Colonic mucosa (tissue), 4 donors: ENCODE measurements at regions not wholly inside any gene's neighbourhood (a gene's known extent, or its start where the extent isn't known, plus 50 kb on each side); places are given as distances from the start of the nearest gene placed in this dataset.

Experiments used
- DNase-seq: peaks from one replicate; pipeline ENCODE4 v3.0.0-alpha.2; 2020
- H3K27ac ChIP-seq: fragments of 200-600 bp; one replicate; pipeline ENCODE4 v1.8.0; 2021
- H3K27me3 ChIP-seq: fragments of 200-600 bp; one replicate; pipeline ENCODE4 v1.8.0; 2021
- H3K36me3 ChIP-seq: fragments of 200-600 bp; one replicate; pipeline ENCODE4 v1.8.0; 2021
- H3K4me1 ChIP-seq: fragments of 200-600 bp; one replicate; pipeline ENCODE4 v1.8.0; 2021; ENCODE audit warnings: mild to moderate bottlenecking
- H3K4me3 ChIP-seq: fragments of 200-600 bp; one replicate; pipeline ENCODE4 v1.8.0; 2021
- H3K9ac ChIP-seq, 2 donors: one replicate each; pipeline ENCODE4 v1.7.0; 2013; ENCODE audit warnings: control low read depth in 2 of 2, low read depth in 2 of 2, low read length in 2 of 2
- H3K9me3 ChIP-seq: fragments of 200-600 bp; one replicate; pipeline ENCODE4 v1.8.0; 2021
- intact Hi-C: fragments of 100-400 bp; cut with DNase I; formaldehyde crosslinking; loops from one replicate; pipeline ENCODE4 v1.14.1; 2022
- TF ChIP-seq, protein P1 (sequence below): fragments of 200-600 bp; IDR thresholded peaks from one replicate; pipeline ENCODE4 v1.8.0; 2022; ENCODE audit warnings: antibody characterized with exemption, mild to moderate bottlenecking
- donor health status: healthy.
- donor health status: DM: no; HTN: no; CAD: no.
- donor health status: DM: no; HTN: no; CAD: no.

- H3K4me3 ChIP-seq, result no peak overlapping the region
- H3K9ac ChIP-seq, result no peak overlapping the region
- no peak overlapping the region for H3K27ac ChIP-seq
- intact Hi-C loops, result no loop called here
- no peaks in the 10 kb centered on the region for H3K27me3 ChIP-seq
- H3K4me1 ChIP-seq, result no peaks in the 10 kb centered on the region
- TF ChIP-seq, protein P1, sequence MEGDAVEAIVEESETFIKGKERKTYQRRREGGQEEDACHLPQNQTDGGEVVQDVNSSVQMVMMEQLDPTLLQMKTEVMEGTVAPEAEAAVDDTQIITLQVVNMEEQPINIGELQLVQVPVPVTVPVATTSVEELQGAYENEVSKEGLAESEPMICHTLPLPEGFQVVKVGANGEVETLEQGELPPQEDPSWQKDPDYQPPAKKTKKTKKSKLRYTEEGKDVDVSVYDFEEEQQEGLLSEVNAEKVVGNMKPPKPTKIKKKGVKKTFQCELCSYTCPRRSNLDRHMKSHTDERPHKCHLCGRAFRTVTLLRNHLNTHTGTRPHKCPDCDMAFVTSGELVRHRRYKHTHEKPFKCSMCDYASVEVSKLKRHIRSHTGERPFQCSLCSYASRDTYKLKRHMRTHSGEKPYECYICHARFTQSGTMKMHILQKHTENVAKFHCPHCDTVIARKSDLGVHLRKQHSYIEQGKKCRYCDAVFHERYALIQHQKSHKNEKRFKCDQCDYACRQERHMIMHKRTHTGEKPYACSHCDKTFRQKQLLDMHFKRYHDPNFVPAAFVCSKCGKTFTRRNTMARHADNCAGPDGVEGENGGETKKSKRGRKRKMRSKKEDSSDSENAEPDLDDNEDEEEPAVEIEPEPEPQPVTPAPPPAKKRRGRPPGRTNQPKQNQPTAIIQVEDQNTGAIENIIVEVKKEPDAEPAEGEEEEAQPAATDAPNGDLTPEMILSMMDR, result no peak
- DNase-seq, result no peak
- H3K36me3 ChIP-seq, result no peaks in the 10 kb centered on the region
- no peaks in the 10 kb centered on the region for H3K9me3 ChIP-seq
Observed at GRCh38 chr13:111623743-111624505, 303.5 kb downstream of the TEX29 start.

DNA sequence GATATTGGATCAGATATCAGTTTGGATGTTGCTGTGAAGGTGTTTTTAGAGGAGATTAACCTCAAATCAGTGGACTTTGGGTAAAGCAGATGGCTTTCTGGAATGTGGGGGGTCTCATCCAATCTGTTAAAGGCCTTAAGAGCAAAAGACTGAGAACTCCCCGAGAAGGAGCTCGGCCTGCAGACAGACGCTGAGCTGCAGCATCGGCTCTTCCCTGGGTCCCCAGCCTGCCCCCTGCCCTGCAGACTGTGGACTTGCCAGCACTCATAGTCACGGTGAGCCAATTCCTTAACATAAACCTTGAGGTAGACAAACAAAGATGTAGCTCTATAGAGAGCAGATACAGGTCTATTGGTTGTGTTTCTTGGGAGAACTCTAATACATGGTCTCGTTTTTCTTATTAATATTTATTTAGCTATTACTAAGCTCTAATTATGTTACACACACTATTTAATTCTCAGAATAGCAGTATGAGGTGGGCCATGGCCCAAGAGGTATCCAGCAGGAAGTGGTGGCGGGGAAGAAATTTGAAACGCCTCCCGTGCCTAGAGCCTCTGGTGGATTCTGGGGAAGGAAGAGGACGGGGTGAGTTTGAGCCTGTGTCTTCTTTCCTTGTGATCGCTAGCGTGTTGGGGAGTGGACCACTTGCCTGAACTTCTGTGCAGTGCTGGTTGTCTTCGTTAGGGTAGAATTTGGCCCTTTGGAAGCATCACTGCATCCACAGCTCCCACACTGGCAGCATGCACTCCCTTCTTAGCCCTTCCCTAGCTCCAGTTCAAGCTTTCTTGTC is 305.3 kb downstream of the TEX29 start:
- intact Hi-C loops, result no loop called here
- DNase-seq, result no peak
- TF ChIP-seq, protein P1, result no peak

GRCh38 chr13:111626371-111627305 is 306.2 kb downstream of the TEX29 start:
- Histone ChIP-seq H3K9me3 (no peaks in the 10 kb centered on the region), H3K27me3 (no peaks in the 10 kb centered on the region), H3K36me3 (no peaks in the 10 kb centered on the region), H3K4me1 (no peaks in the 10 kb centered on the region), H3K27ac (no peak overlapping the region), H3K4me3 (no peak overlapping the region), H3K9ac (no peak overlapping the region)
- TF ChIP-seq, protein P1, result no peak
- intact Hi-C loops, result no loop called here
- DNase-seq, result no peak

More for the DNA sequence above, 305.3 kb downstream of the TEX29 start:
- H3K9ac ChIP-seq, result no peak overlapping the region
- H3K4me3 ChIP-seq, result no peak overlapping the region
- H3K27me3 ChIP-seq, result no peaks in the 10 kb centered on the region
- no peaks in the 10 kb centered on the region for H3K36me3 ChIP-seq
- no peak overlapping the region for H3K27ac ChIP-seq
- H3K9me3 ChIP-seq, result no peaks in the 10 kb centered on the region
- H3K4me1 ChIP-seq, result no peaks in the 10 kb centered on the region

- no peak overlapping the region for H3K9ac ChIP-seq
- H3K4me3 ChIP-seq, result no peak overlapping the region
- intact Hi-C loops, result no loop called here
- H3K9me3 ChIP-seq, result no peaks in the 10 kb centered on the region
- H3K4me1 ChIP-seq, result no peaks in the 10 kb centered on the region
- DNase-seq, result no peak
- no peak overlapping the region for H3K27ac ChIP-seq
- TF ChIP-seq, protein P1, result no peak
- H3K27me3 ChIP-seq, result no peaks in the 10 kb centered on the region
- H3K36me3 ChIP-seq, result no peaks in the 10 kb centered on the region
Observed at GRCh38 chr13:111627596-111627995, 307.2 kb downstream of the TEX29 start.

DNA sequence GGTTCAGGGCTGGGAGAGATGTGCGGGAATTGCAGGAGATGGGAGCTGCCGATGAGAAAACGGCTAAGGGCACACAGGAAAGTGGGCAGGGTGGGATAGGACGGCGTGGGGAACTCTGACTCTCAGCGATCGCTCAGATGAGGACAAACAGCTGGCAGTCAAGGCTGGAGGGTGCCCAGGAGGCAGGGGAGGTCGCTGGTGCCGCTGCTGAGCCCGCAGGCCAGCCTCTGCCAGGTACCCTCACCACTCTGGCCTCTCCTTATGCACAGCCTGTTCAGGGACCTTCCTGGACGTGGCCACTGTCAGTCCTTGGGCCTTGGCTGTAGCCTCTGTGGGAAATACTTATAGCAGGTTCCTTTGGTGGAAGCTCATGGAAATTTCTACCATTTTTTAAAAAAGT is 308.6 kb downstream of the TEX29 start:
- H3K27ac ChIP-seq, result no peak overlapping the region
- H3K9ac ChIP-seq, result no peak overlapping the region
- DNase-seq, result no peak
- TF ChIP-seq, protein P1, result no peak
- no peaks in the 10 kb centered on the region for H3K36me3 ChIP-seq
- no peaks in the 10 kb centered on the region for H3K27me3 ChIP-seq
- H3K4me1 ChIP-seq, result no peaks in the 10 kb centered on the region
- intact Hi-C loops, result no loop called here
- H3K9me3 ChIP-seq, result no peaks in the 10 kb centered on the region
- H3K4me3 ChIP-seq, result no peak overlapping the region
